Liver (tissue), 8 donors: ENCODE measurements at regions not wholly inside any gene's neighbourhood (a gene's known extent, or its start where the extent isn't known, plus 50 kb on each side); places are given as distances from the start of the nearest gene placed in this dataset.

Source experiments
- DNase-seq: peaks from one replicate; pipeline ENCODE4 v3.0.0-alpha.2; 2017; ENCODE audit warnings: low spot score
- H3K27ac ChIP-seq, 2 donors: one replicate each; pipeline ENCODE4 v1.7.0; 2013; ENCODE audit warnings: inconsistent platforms in 2 of 2, low read length in 2 of 2, control low read depth in 1 of 2, low read depth in 1 of 2, mild to moderate bottlenecking in 1 of 2
- H3K27me3 ChIP-seq, 4 donors: one replicate each; pipeline versions ENCODE4 v1.6.1 to v1.7.0; 2013; ENCODE audit warnings: low read length in 3 of 4, inconsistent platforms in 1 of 4, mild to moderate bottlenecking in 1 of 4, moderate library complexity in 1 of 4; ENCODE audit not compliant: control insufficient read depth in 4 of 4, insufficient read depth in 4 of 4
- H3K36me3 ChIP-seq, 4 donors: one replicate each; pipeline versions ENCODE4 v1.6.1 to v1.7.0; 2013; ENCODE audit warnings: low read length in 3 of 4, mild to moderate bottlenecking in 3 of 4, low read depth in 1 of 4, moderate library complexity in 1 of 4; ENCODE audit not compliant: control insufficient read depth in 4 of 4, insufficient read depth in 3 of 4
- H3K4me1 ChIP-seq, 4 donors: one replicate each; pipeline versions ENCODE4 v1.6.1 to v1.7.0; 2013; ENCODE audit warnings: low read length in 3 of 4, mild to moderate bottlenecking in 3 of 4, moderate library complexity in 1 of 4; ENCODE audit not compliant: control insufficient read depth in 4 of 4, insufficient read depth in 4 of 4
- H3K4me3 ChIP-seq, 3 donors: one replicate each; pipeline versions ENCODE4 v1.6.1 to v1.7.0; 2013; ENCODE audit warnings: low read length in 3 of 3, control low read depth in 1 of 3, low read depth in 1 of 3, mild to moderate bottlenecking in 1 of 3
- H3K9ac ChIP-seq, 2 donors: one replicate each; pipeline ENCODE4 v1.7.0; 2013; ENCODE audit warnings: low read length in 2 of 2, mild to moderate bottlenecking in 2 of 2, moderate library complexity in 2 of 2, control low read depth in 1 of 2, low read depth in 1 of 2
- H3K9me3 ChIP-seq, 4 donors: one replicate each; pipeline versions ENCODE4 v1.6.1 to v1.7.0; 2013; ENCODE audit warnings: low read length in 3 of 4; ENCODE audit not compliant: control insufficient read depth in 4 of 4
- EGR1 ChIP-seq, 2 donors: IDR thresholded peaks; 2 replicates each; pipeline ENCODE4 v1.6.1; 2016 to 2018; ENCODE audit warnings: antibody characterized with exemption in 2 of 2, low read depth in 2 of 2
- FOXA1 ChIP-seq: IDR thresholded peaks from 2 replicates; pipeline ENCODE4 v1.6.1; 2016; ENCODE audit warnings: antibody characterized with exemption
- GABPA ChIP-seq, 2 donors: IDR thresholded peaks in 1 of 2; conservative IDR thresholded peaks in 1 of 2; 2 replicates each; pipeline ENCODE4 v1.6.1; 2016; ENCODE audit warnings: antibody characterized with exemption in 2 of 2, mild to moderate bottlenecking in 1 of 2, moderate library complexity in 1 of 2
- HNF4A ChIP-seq, 2 donors: conservative IDR thresholded peaks; 2 replicates each; pipeline ENCODE4 v1.6.1; 2016; ENCODE audit warnings: antibody characterized with exemption in 2 of 2, mild to moderate bottlenecking in 2 of 2
- HNF4G ChIP-seq: IDR thresholded peaks from 2 replicates; pipeline ENCODE4 v1.6.1; 2016; ENCODE audit warnings: antibody characterized with exemption
- NR2F2 ChIP-seq: IDR thresholded peaks from 2 replicates; pipeline ENCODE4 v1.6.1; 2016; ENCODE audit warnings: antibody characterized with exemption
- RAD21 ChIP-seq, 2 donors: IDR thresholded peaks; 2 replicates each; pipeline ENCODE4 v1.6.1; 2016; ENCODE audit warnings: antibody characterized with exemption in 2 of 2, mild to moderate bottlenecking in 2 of 2
- RXRA ChIP-seq, 2 donors: IDR thresholded peaks; 2 replicates each; pipeline ENCODE4 v1.6.1; 2017 to 2018; ENCODE audit warnings: antibody characterized with exemption in 2 of 2, mild to moderate bottlenecking in 1 of 2
- SP1 ChIP-seq: IDR thresholded peaks from 2 replicates; pipeline ENCODE4 v1.6.1; 2018; ENCODE audit warnings: antibody characterized with exemption, mild to moderate bottlenecking
- TAF1 ChIP-seq: conservative IDR thresholded peaks from 2 replicates; pipeline ENCODE4 v1.6.1; 2016; ENCODE audit warnings: antibody characterized with exemption, mild to moderate bottlenecking
- YY1 ChIP-seq: IDR thresholded peaks from 2 replicates; pipeline ENCODE4 v1.6.1; 2016; ENCODE audit warnings: antibody characterized with exemption, mild to moderate bottlenecking
- WGBS: extraction: QIAGEN DNeasy Blood & Tissue Kit; methylation state at CpG from one replicate; pipeline ENCODE4 v1.1.7; 2013; 5-methylcytosine and 5-hydroxymethylcytosine counted together
- TF ChIP-seq, protein P1 (sequence below): IDR thresholded peaks from 2 replicates; pipeline ENCODE4 v1.6.1; 2016; ENCODE audit warnings: antibody characterized with exemption, mild to moderate bottlenecking
- TF ChIP-seq, protein P2 (sequence below): IDR thresholded peaks from 2 replicates; pipeline ENCODE4 v1.6.1; 2016; ENCODE audit warnings: antibody characterized with exemption
- TF ChIP-seq, protein P3 (sequence below): IDR thresholded peaks from 2 replicates; pipeline ENCODE4 v1.6.1; 2016; ENCODE audit warnings: antibody characterized with exemption
- TF ChIP-seq, protein P4 (sequence below): fragments of 150-350 bp; IDR thresholded peaks from 2 replicates; pipeline ENCODE4 v1.5.1; 2017; ENCODE audit warnings: improper control_type of control experiment, low read depth, low read length; ENCODE audit not compliant: missing input control
- donor health status: healthy.
- donor health status: healthy.
- donor health status: healthy.
- donor health status: healthy.
- donor health status: healthy.

DNA sequence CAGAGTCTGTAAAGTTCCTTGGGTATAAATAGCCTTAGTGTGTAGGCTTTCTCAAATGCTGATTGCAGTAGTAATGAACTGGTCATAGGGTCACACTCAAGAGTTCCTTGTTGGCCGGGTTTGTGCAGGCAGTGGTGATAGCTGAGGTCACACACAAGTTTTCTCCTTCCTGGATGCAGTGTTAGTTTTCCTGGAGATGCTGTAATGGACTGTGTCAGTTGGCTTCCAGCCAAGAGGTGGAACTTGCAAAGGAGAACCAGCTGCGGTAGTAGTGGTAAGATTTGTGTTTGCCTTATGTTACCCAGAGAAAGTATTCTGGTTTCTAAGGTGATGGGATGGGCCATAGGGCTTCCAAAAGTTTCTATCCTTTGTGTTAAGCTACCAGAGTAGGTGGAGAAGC lies 409.8 kb upstream of the FRG1 start:
- Histone ChIP-seq H3K27ac (no peak overlapping the region), H3K4me1 (no peaks in the 10 kb centered on the region), H3K36me3 (no peaks in the 10 kb centered on the region), H3K27me3 (peaks cover 0 to 2% (median 0%) of the 10 kb centered on the region in 4 donors), H3K9ac (no peak overlapping the region), H3K4me3 (no peak overlapping the region), H3K9me3 (peaks cover 7 to 28% (median 13%) of the 10 kb centered on the region in 4 donors)
- TF ChIP-seq YY1, result no peak
- DNase-seq, result no peak
- WGBS, result 59% methylated on average over 2 of the region's 2 CpGs

DNA sequence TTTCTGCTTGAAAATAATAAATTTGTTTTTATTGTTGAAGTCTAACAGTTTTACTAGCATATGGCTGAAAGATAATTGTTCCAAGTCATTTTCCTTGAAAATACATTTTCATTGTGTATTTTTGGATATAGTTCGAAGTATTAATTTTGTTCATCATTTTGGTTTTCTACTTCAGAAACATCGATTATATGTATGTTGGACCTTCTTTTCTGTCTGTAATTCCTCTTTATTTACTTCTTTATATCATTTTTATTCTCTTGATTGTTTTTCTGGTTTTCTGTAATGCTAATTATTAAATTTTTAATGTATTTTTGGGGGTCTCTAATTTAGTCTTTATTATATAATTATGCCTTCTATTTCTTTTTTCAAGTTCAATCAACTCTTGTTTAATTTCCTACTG lies 407.1 kb upstream of the FRG1 start:
- no peaks in the 10 kb centered on the region for H3K4me1 ChIP-seq
- peaks cover 6 to 26% (median 13%) of the 10 kb centered on the region in 4 donors for H3K9me3 ChIP-seq
- no peak overlapping the region for H3K27ac ChIP-seq
- DNase-seq, result no peak
- H3K36me3 ChIP-seq, result no peaks in the 10 kb centered on the region
- H3K4me3 ChIP-seq, result no peak overlapping the region
- peaks cover 0 to 2% (median 0%) of the 10 kb centered on the region in 4 donors for H3K27me3 ChIP-seq
- no peak overlapping the region for H3K9ac ChIP-seq
- WGBS, result 88% methylated on average over 2 of the region's 2 CpGs
- TF ChIP-seq HNF4A (conservative IDR thresholded peaks at IDR 0.05), result no peak
- TF ChIP-seq FOXA1, result no peak
- TF ChIP-seq EGR1 (IDR thresholded peaks at IDR 0.05; ENCODE audit: low read depth in 2 of 2), result no peak
- TF ChIP-seq NR2F2, result no peak
- TF ChIP-seq RAD21 (IDR thresholded peaks at IDR 0.05), result no peak
- no peak for TF ChIP-seq GABPA (IDR thresholded peaks at IDR 0.05 in 1 of 2, conservative IDR thresholded peaks at IDR 0.05 in 1 of 2)
- TF ChIP-seq RXRA (IDR thresholded peaks at IDR 0.05), result no peak
- TF ChIP-seq, protein P1, sequence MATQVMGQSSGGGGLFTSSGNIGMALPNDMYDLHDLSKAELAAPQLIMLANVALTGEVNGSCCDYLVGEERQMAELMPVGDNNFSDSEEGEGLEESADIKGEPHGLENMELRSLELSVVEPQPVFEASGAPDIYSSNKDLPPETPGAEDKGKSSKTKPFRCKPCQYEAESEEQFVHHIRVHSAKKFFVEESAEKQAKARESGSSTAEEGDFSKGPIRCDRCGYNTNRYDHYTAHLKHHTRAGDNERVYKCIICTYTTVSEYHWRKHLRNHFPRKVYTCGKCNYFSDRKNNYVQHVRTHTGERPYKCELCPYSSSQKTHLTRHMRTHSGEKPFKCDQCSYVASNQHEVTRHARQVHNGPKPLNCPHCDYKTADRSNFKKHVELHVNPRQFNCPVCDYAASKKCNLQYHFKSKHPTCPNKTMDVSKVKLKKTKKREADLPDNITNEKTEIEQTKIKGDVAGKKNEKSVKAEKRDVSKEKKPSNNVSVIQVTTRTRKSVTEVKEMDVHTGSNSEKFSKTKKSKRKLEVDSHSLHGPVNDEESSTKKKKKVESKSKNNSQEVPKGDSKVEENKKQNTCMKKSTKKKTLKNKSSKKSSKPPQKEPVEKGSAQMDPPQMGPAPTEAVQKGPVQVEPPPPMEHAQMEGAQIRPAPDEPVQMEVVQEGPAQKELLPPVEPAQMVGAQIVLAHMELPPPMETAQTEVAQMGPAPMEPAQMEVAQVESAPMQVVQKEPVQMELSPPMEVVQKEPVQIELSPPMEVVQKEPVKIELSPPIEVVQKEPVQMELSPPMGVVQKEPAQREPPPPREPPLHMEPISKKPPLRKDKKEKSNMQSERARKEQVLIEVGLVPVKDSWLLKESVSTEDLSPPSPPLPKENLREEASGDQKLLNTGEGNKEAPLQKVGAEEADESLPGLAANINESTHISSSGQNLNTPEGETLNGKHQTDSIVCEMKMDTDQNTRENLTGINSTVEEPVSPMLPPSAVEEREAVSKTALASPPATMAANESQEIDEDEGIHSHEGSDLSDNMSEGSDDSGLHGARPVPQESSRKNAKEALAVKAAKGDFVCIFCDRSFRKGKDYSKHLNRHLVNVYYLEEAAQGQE, result no peak

DNA sequence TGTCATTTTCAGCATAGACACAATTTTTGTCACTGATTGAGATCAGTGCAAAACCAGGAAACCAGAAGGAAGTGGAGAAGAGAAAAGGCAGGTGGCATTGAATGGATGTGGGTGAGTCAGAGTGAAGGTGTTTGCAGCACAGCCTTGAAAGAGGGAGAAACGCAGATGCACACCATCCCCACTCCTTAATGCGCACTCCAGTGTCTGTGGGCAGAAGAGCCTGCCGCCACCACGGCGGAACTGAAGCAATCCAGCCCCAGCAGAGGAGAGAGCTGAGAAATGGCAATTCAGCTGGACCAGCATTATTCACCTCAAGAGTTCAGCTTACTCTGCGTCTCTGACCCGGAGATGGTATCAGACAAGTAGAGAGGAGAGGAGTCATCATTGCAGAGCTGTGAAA lies 393.1 kb upstream of the FRG1 start:
- no peaks in the 10 kb centered on the region for H3K27me3 ChIP-seq
- no peaks in the 10 kb centered on the region for H3K36me3 ChIP-seq
- 76% methylated on average over 7 of the region's 7 CpGs for WGBS
- DNase-seq, result no peak
- no peak overlapping the region for H3K4me3 ChIP-seq
- H3K4me1 ChIP-seq, result no peaks in the 10 kb centered on the region
- H3K9ac ChIP-seq, result no peak overlapping the region
- TF ChIP-seq HNF4G, result no peak
- TF ChIP-seq, protein P1, result no peak
- TF ChIP-seq, protein P2, sequence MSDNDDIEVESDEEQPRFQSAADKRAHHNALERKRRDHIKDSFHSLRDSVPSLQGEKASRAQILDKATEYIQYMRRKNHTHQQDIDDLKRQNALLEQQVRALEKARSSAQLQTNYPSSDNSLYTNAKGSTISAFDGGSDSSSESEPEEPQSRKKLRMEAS, result no peak
- TF ChIP-seq SP1, result no peak
- TF ChIP-seq FOXA1, result no peak
- TF ChIP-seq HNF4A (conservative IDR thresholded peaks at IDR 0.05), result no peak
- no peak for TF ChIP-seq YY1
- TF ChIP-seq, protein P3, sequence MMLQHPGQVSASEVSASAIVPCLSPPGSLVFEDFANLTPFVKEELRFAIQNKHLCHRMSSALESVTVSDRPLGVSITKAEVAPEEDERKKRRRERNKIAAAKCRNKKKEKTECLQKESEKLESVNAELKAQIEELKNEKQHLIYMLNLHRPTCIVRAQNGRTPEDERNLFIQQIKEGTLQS, result no peak
- TF ChIP-seq, protein P4, sequence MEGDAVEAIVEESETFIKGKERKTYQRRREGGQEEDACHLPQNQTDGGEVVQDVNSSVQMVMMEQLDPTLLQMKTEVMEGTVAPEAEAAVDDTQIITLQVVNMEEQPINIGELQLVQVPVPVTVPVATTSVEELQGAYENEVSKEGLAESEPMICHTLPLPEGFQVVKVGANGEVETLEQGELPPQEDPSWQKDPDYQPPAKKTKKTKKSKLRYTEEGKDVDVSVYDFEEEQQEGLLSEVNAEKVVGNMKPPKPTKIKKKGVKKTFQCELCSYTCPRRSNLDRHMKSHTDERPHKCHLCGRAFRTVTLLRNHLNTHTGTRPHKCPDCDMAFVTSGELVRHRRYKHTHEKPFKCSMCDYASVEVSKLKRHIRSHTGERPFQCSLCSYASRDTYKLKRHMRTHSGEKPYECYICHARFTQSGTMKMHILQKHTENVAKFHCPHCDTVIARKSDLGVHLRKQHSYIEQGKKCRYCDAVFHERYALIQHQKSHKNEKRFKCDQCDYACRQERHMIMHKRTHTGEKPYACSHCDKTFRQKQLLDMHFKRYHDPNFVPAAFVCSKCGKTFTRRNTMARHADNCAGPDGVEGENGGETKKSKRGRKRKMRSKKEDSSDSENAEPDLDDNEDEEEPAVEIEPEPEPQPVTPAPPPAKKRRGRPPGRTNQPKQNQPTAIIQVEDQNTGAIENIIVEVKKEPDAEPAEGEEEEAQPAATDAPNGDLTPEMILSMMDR, result no peak
- TF ChIP-seq TAF1, result no peak
- no peak overlapping the region for H3K27ac ChIP-seq
- no peaks in the 10 kb centered on the region for H3K9me3 ChIP-seq
